Common myeloid progenitor, CD34-positive (primary cell): ENCODE measurements at regions not wholly inside any gene's neighbourhood (a gene's known extent, or its start where the extent isn't known, plus 50 kb on each side); places are given as distances from the start of the nearest gene placed in this dataset.

Source experiments
- CTCF ChIA-PET: fragments of 350-600 bp; sonication (Branson Sonifier 250); formaldehyde crosslinking; loops from one replicate; lab custom pipeline; 2021; ENCODE audit warnings: antibody characterized with exemption; lab: Charles Lee
- POLR2A ChIA-PET: fragments of 350-600 bp; sonication (Branson Sonifier 250); formaldehyde crosslinking; loops from one replicate; lab custom pipeline; 2021; ENCODE audit warnings: antibody characterized with exemption; lab: Charles Lee
- DNase-seq, 3 donors: peaks; one replicate each; pipeline versions ENCODE4 v3.0.0 to v3.0.0-alpha.2; 2013
- H3K27ac ChIP-seq, 2 experiments: 1 replicate in 1 of 2; 2 replicates in 1 of 2; pipeline ENCODE4 v1.7.0; 2013; ENCODE audit warnings: inconsistent platforms in 2 of 2, low read length in 2 of 2, mild to moderate bottlenecking in 2 of 2, low read depth in 1 of 2, moderate library complexity in 1 of 2; ENCODE audit not compliant: severe bottlenecking in 2 of 2, insufficient read depth in 1 of 2, poor library complexity in 1 of 2
- H3K27me3 ChIP-seq, 5 experiments: replicated peaks in 2 of 5; 1 replicate in 3 of 5; 2 replicates in 2 of 5; pipeline versions ENCODE4 v1.6.1 to v1.7.0; 2013; ENCODE audit warnings: low read length in 4 of 5, mild to moderate bottlenecking in 2 of 5, moderate library complexity in 2 of 5, inconsistent platforms in 1 of 5; ENCODE audit not compliant: insufficient read depth in 5 of 5, control insufficient read depth in 4 of 5
- H3K36me3 ChIP-seq, 4 experiments: 1 replicate in 2 of 4; 2 replicates in 2 of 4; pipeline versions ENCODE4 v1.6.1 to v1.7.0; 2013; ENCODE audit warnings: low read length in 3 of 4, control low read depth in 1 of 4, mild to moderate bottlenecking in 1 of 4; ENCODE audit not compliant: control insufficient read depth in 4 of 4, insufficient read depth in 4 of 4
- H3K4me1 ChIP-seq, 4 experiments: 1 replicate in 3 of 4; 2 replicates in 1 of 4; pipeline versions ENCODE4 v1.6.1 to v1.7.1; 2013; ENCODE audit warnings: low read length in 3 of 4, mild to moderate bottlenecking in 3 of 4, control low read depth in 1 of 4, inconsistent platforms in 1 of 4, moderate library complexity in 1 of 4; ENCODE audit not compliant: control insufficient read depth in 4 of 4, insufficient read depth in 4 of 4; ENCODE audit errors: control extremely low read depth in 1 of 4
- H3K4me3 ChIP-seq, 7 experiments: 1 replicate in 4 of 7; 2 replicates in 3 of 7; pipeline versions ENCODE4 v1.5.1 to v1.7.0; 2013; ENCODE audit warnings: mild to moderate bottlenecking in 7 of 7, low read length in 6 of 7, moderate library complexity in 6 of 7, inconsistent platforms in 2 of 7, low read depth in 2 of 7, control low read depth in 1 of 7; ENCODE audit not compliant: insufficient read depth in 4 of 7, control insufficient read depth in 1 of 7; ENCODE audit errors: extremely low read depth in 1 of 7
- H3K9me3 ChIP-seq, 5 experiments: 1 replicate in 4 of 5; 2 replicates in 1 of 5; pipeline versions ENCODE4 v1.6.1 to v1.7.1; 2013; ENCODE audit warnings: low read length in 4 of 5, mild to moderate bottlenecking in 2 of 5, inconsistent platforms in 1 of 5, low read depth in 1 of 5, moderate library complexity in 1 of 5; ENCODE audit not compliant: control insufficient read depth in 4 of 5, insufficient read depth in 2 of 5; ENCODE audit errors: control extremely low read depth in 1 of 5
- WGBS: methylation state at CpG from one replicate; pipeline ENCODE4 v1.1.5; 2013; ENCODE audit not compliant: insufficient coverage; 5-methylcytosine and 5-hydroxymethylcytosine counted together

DNA sequence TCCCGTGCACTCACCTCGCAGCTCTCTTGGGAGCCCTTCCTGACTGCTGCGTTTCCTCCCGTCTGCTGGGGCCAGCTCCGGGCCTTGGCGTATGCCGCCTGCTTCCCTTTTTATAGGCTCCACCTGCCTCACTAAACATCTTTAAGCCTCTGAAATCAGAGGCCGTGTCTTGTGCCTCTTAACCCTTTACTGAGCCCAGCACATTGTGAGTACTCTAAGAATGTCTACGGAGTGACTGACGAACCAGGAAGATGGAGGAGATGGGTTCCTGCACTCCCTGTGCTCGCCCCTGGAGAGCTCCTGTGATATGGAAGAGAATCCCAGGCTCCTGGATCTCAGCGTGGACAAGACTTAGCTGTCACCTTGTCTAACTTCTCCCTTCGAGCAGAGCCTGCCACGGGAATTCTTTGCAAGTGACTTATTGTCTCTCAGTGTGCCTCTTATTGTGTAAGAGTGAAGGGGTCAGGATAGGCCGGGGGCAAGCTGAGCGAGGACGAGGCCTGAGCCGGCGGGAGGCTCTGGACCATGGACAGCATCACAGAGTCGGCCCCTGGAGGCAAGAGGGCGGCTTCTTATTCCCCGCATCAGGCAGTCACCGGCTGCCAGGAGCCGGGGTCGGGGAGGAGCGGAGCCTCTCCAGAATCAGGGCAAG is 70.9 kb upstream of the CCDC167 start:
- WGBS = 57% methylated on average over 26 of the region's 26 CpGs

DNA sequence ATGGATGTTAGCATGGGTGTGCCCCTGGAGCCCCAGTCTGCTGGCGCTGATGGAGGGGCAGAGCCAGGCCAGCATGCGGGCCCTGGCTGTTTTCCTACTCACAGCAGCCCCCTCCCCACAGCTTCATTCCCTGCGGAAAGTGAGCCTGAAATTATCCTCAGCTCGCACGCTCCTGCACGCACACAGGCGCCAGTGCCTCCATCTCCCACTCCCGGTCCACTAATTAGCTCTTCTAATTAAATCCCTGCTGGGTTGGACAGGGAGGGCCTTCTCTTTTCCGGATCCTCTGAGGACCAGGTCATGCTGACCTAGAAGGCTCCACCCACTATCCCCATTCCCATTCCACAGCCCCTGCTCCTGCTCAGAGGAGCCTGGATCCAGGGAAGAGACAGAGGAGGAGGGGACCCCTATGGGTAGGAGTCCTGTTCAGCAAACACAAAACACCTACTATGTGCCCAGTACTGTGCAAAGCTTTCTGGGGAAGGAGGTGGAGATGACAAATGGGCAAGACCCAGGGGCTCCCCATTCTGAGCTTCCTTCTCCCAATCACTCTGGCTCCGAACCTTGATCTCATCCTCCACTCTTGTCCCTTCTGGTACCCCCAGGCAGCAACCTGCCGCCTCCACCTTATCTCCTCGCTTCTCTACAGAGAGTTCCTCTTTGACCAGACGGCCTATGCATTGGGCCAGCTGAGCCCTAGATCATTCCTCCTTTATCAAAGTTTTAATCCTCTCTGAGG is 70.2 kb upstream of the CCDC167 start:
- no peaks in the 10 kb centered on the region for H3K9me3 ChIP-seq
- peaks cover 0 to 17% (median 10%) of the 10 kb centered on the region in 5 experiments for H3K27me3 ChIP-seq
- H3K36me3 ChIP-seq = no peaks in the 10 kb centered on the region
- no peak overlapping the region for H3K4me3 ChIP-seq
- H3K27ac ChIP-seq = no peak overlapping the region
- peaks cover 0 to 17% (median 13%) of the 10 kb centered on the region in 4 experiments for H3K4me1 ChIP-seq
- 17% methylated on average over 4 of the region's 13 CpGs for WGBS
- ChIA-PET CTCF (interaction anchor here (0.8 to 1.6 kb wide), 5 partner anchors 31 to 125 kb away, joined by 3 to 5 read pairs (median 3); no protein-coding TSS in a partner anchor), POLR2A (no interaction called here)
- no peak for DNase-seq

More for the DNA sequence above, 70.9 kb upstream of the CCDC167 start:
- Histone ChIP-seq H3K9me3 (no peaks in the 10 kb centered on the region), H3K36me3 (no peaks in the 10 kb centered on the region), H3K4me1 (peaks cover 0 to 15% (median 13%) of the 10 kb centered on the region in 4 experiments), H3K27me3 (peaks cover 0 to 10% (median 5%) of the 10 kb centered on the region in 5 experiments), H3K27ac (no peak overlapping the region), H3K4me3 (no peak overlapping the region)
- peak in 2 of 3 donors; percentile 60 to 62 for DNase-seq
- ChIA-PET CTCF (interaction anchor here (0.8 to 1.6 kb wide), 6 partner anchors 9 to 124 kb away, joined by 3 to 5 read pairs (median 4); no protein-coding TSS in a partner anchor), POLR2A (no interaction called here)

DNA sequence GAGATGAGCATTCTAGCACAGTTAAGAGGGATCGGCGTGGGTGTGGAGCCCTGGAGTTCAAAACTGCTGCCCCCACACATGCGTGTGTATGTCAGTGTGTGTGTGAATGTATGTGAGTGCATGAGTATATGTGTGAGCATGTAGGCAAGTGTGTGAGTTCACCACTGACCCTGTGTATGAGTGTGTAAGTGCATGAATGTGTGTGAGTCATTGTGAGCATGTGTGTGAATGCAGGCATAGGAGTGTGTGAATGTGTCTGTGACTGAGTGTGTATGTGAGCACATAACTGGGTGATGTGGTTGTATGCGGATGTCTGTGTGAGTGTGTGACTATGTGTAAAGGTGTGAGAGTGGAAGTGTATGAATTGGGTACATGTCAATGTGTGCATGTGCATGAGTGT is 69.6 kb upstream of the CCDC167 start:
- H3K27ac ChIP-seq = no peak overlapping the region
- peaks cover 0 to 23% (median 11%) of the 10 kb centered on the region in 5 experiments for H3K27me3 ChIP-seq
- peaks cover 0 to 17% (median 13%) of the 10 kb centered on the region in 4 experiments for H3K4me1 ChIP-seq
- no peak overlapping the region for H3K4me3 ChIP-seq
- 100% methylated on average over 4 of the region's 4 CpGs for WGBS
- ChIA-PET CTCF (interaction anchor here (0.8 to 4.3 kb wide), 4 partner anchors 9 to 126 kb away, joined by 3 to 25 read pairs (median 5); no protein-coding TSS in a partner anchor), POLR2A (no interaction called here)
- H3K9me3 ChIP-seq = no peaks in the 10 kb centered on the region
- H3K36me3 ChIP-seq = no peaks in the 10 kb centered on the region
- no peak for DNase-seq

- ChIA-PET CTCF (interaction anchor here (0.8 to 5.3 kb wide), 15 partner anchors 9 to 127 kb away, joined by 3 to 55 read pairs (median 8); no protein-coding TSS in a partner anchor), POLR2A (no interaction called here)
- no peak overlapping the region for H3K4me3 ChIP-seq
- no peaks in the 10 kb centered on the region for H3K9me3 ChIP-seq
- 79% methylated on average over 2 of the region's 3 CpGs for WGBS
- peaks cover 0 to 33% (median 14%) of the 10 kb centered on the region in 5 experiments for H3K27me3 ChIP-seq
- no peak overlapping the region for H3K27ac ChIP-seq
- no peaks in the 10 kb centered on the region for H3K36me3 ChIP-seq
- no peak for DNase-seq
- peaks cover 0 to 17% (median 13%) of the 10 kb centered on the region in 4 experiments for H3K4me1 ChIP-seq
Measured at GRCh38 chr6:37566950-37567349, 67.3 kb upstream of the CCDC167 start.

DNA sequence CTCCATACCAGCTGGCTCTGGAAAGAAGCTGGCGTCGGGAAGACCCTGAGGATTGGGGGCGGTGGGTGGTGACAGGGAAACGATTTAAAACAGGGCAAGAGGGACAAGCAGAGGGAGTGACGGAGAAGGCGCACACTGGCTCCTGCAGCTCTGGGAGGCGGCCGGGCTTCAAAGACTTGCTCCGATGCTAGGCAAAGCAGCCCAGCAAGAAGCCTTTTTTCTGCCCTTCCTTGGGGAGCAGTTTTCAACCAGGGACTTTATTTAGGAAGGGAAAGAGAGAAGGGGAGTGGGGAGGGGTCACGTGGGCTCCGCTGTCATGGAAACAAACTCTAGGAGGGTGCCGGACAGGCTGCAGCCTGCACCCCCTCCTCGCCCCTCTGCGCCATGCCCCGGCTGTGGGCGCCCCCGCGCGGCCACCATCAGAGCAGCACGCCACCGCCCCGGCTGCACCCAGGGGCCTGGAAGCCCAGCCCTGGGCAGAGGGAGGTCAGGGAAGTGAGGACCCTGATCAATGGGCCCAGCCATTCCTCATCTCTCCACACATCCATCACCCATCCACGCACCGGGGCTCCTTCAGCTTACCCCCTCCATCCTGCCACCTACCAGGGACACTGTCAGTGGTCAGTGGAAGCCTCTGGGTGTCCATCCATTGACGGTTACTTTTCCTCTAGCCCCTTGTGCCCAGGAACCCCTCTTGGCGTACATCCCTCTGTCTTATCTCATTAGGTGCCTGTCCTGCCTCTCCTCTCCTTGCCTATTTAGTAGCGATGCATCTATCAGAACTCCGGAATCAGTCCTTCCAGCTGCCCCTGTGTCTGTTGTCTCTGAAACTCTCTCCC is 66.6 kb upstream of the CCDC167 start:
- ChIA-PET CTCF (interaction anchor here (0.6 to 5.3 kb wide), 30 partner anchors 8 to 135 kb away, joined by 3 to 55 read pairs (median 4); no protein-coding TSS in a partner anchor), POLR2A (interaction anchor here (0.7 kb wide), 1 partner anchor 50 kb away, joined by 3 read pairs; no protein-coding TSS in a partner anchor)

GRCh38 chr6:37565267-37566110 is 65.8 kb upstream of the CCDC167 start:
- Histone ChIP-seq H3K27me3 (peaks cover 0 to 37% (median 16%) of the 10 kb centered on the region in 5 experiments), H3K4me3 (peak overlapping the region in 6 of 7 experiments; percentile 19 to 66 (median 34)), H3K36me3 (no peaks in the 10 kb centered on the region), H3K27ac (no peak overlapping the region), H3K4me1 (peaks cover 0 to 14% (median 12%) of the 10 kb centered on the region in 4 experiments), H3K9me3 (no peaks in the 10 kb centered on the region)
- CTCF ChIA-PET = interaction anchor here (0.6 to 5.3 kb wide), 25 partner anchors 10 to 134 kb away, joined by 3 to 55 read pairs (median 4); no protein-coding TSS in a partner anchor
- WGBS = 42% methylated on average over 11 of the region's 17 CpGs
- POLR2A ChIA-PET = interaction anchor here (0.7 kb wide), 1 partner anchor 49 kb away, joined by 3 read pairs; no protein-coding TSS in a partner anchor
- peak in 2 of 3 donors; percentile 19 to 27 for DNase-seq

More for the DNA sequence above, 66.6 kb upstream of the CCDC167 start:
- Histone ChIP-seq H3K4me3 (peak overlapping the region in 6 of 7 experiments; percentile 19 to 66 (median 34)), H3K27ac (no peak overlapping the region), H3K4me1 (peaks cover 0 to 17% (median 13%) of the 10 kb centered on the region in 4 experiments), H3K36me3 (no peaks in the 10 kb centered on the region), H3K9me3 (no peaks in the 10 kb centered on the region), H3K27me3 (peaks cover 0 to 33% (median 14%) of the 10 kb centered on the region in 5 experiments)
- 24% methylated on average over 21 of the region's 28 CpGs for WGBS
- peak; percentile 40 to 61 (median 54) for DNase-seq
